ENCODE measurements at regions not wholly inside any gene's neighbourhood (a gene's known extent, or its start where the extent isn't known, plus 50 kb on each side); places are given as distances from the start of the nearest gene placed in this dataset.

DNA sequence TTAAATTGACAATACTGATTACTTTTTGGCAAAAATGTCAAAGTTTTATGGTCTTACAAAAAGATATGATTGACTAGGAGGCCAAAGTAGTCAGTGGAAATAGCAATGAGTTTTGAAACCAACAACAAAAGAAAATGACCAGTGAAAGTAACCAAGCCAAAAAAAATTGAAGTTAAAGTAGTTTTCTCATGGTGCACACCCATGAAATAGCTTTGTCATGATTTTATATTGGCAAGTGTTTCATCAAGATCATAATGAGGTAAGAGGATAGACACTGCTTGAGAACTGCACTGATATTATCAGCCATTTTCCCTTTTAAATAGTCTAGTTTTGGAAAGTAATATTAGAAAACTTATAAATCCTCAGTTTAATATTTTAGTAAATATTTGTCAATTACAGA lies 206.2 kb upstream of the ADAMTS5 start:
- Mint-ChIP-seq H3K27me3 (ENCODE audit: low read depth in 3 of 3) (no peaks in the 10 kb centered on the region), H3K4me1 (no peaks in the 10 kb centered on the region), H3K4me3 (no peak overlapping the region), H3K27ac (no peak overlapping the region), H3K9me3 (peaks cover 0 to 12% (median 2%) of the 10 kb centered on the region in 7 donors), H3K36me3 (no peaks in the 10 kb centered on the region)
- Histone ChIP-seq H3K27ac (ENCODE audit: low read depth in 1 of 2, low read length in 2 of 2) (no peak overlapping the region), H3K4me2 (replicated peaks; ENCODE audit: extremely low read depth, low read length, poor library complexity, severe bottlenecking) (no peak overlapping the region), H3K9me3 (replicated peaks in 1 of 2; ENCODE audit: control insufficient read depth in 1 of 2, insufficient read depth in 1 of 2, low read length in 2 of 2) (peaks cover 5 to 9% of the 10 kb centered on the region in 2 donors), H3K36me3 (replicated peaks in 1 of 2; ENCODE audit: control insufficient read depth in 1 of 2, insufficient read depth in 2 of 2, low read length in 2 of 2) (no peaks in the 10 kb centered on the region), H3K9ac (ENCODE audit: insufficient read depth, low read length, poor library complexity, severe bottlenecking) (no peak overlapping the region), H4K20me1 (ENCODE audit: insufficient read depth, low read length) (no peaks in the 10 kb centered on the region), H3K27me3 (ENCODE audit: control insufficient read depth in 2 of 2, insufficient read depth in 2 of 2, low read length in 2 of 2) (no peaks in the 10 kb centered on the region), H3K79me2 (ENCODE audit: insufficient read depth, low read length) (no peaks in the 10 kb centered on the region), H2AFZ (ENCODE audit: insufficient read depth, low read depth, low read length, poor library complexity, severe bottlenecking) (no peak overlapping the region), H3K4me3 (replicated peaks in 1 of 3; ENCODE audit: low read depth in 2 of 3, low read length in 3 of 3) (no peak overlapping the region), H3K4me1 (ENCODE audit: control insufficient read depth in 1 of 2, insufficient read depth in 2 of 2, low read length in 2 of 2) (no peaks in the 10 kb centered on the region)
- TF ChIP-seq, protein P1, sequence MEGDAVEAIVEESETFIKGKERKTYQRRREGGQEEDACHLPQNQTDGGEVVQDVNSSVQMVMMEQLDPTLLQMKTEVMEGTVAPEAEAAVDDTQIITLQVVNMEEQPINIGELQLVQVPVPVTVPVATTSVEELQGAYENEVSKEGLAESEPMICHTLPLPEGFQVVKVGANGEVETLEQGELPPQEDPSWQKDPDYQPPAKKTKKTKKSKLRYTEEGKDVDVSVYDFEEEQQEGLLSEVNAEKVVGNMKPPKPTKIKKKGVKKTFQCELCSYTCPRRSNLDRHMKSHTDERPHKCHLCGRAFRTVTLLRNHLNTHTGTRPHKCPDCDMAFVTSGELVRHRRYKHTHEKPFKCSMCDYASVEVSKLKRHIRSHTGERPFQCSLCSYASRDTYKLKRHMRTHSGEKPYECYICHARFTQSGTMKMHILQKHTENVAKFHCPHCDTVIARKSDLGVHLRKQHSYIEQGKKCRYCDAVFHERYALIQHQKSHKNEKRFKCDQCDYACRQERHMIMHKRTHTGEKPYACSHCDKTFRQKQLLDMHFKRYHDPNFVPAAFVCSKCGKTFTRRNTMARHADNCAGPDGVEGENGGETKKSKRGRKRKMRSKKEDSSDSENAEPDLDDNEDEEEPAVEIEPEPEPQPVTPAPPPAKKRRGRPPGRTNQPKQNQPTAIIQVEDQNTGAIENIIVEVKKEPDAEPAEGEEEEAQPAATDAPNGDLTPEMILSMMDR (IDR thresholded peaks at IDR 0.05) = no peak
- DNase-seq = no peak
- intact Hi-C loops (cut with micrococcal nuclease) = no loop called here

DNA sequence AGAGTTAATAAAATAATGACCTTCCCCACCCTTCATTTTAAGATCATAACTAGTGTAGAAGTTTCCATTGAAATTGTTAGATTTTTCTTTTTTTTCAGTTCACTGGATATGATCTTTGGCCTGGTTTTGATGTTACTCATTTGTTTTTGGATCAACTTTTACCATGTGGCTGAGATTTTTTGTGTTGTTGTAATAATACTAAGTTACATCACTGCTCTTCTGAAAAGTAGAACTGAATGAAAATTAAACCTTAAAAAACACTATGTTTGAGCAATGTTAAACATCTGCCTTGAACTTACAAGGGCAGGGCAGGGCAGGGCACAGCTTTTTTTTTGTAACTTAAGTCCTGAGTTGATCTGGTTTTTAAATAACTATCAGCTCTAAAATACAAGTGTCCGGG lies 204.8 kb upstream of the ADAMTS5 start:
- H3K27ac ChIP-seq (ENCODE audit: low read depth in 1 of 2, low read length in 2 of 2) = no peak overlapping the region
- no peak overlapping the region for H2AFZ ChIP-seq (ENCODE audit: insufficient read depth, low read depth, low read length, poor library complexity, severe bottlenecking)
- no peaks in the 10 kb centered on the region for H3K27me3 ChIP-seq (ENCODE audit: control insufficient read depth in 2 of 2, insufficient read depth in 2 of 2, low read length in 2 of 2)
- no peaks in the 10 kb centered on the region for H4K20me1 ChIP-seq (ENCODE audit: insufficient read depth, low read length)
- no peak overlapping the region for H3K9ac ChIP-seq (ENCODE audit: insufficient read depth, low read length, poor library complexity, severe bottlenecking)
- no peak overlapping the region for H3K4me3 Mint-ChIP-seq
- H3K36me3 Mint-ChIP-seq = no peaks in the 10 kb centered on the region
- TF ChIP-seq, protein P1 (IDR thresholded peaks at IDR 0.05) = no peak
- H3K36me3 ChIP-seq (replicated peaks in 1 of 2; ENCODE audit: control insufficient read depth in 1 of 2, insufficient read depth in 2 of 2, low read length in 2 of 2) = no peaks in the 10 kb centered on the region
- no peaks in the 10 kb centered on the region for H3K79me2 ChIP-seq (ENCODE audit: insufficient read depth, low read length)
- no peak overlapping the region for H3K4me3 ChIP-seq (replicated peaks in 1 of 3; ENCODE audit: low read depth in 2 of 3, low read length in 3 of 3)
- DNase-seq = no peak
- H3K9me3 Mint-ChIP-seq = peaks cover 1 to 15% (median 2%) of the 10 kb centered on the region in 7 donors
- no peaks in the 10 kb centered on the region for H3K27me3 Mint-ChIP-seq (ENCODE audit: low read depth in 3 of 3)
- H3K27ac Mint-ChIP-seq = no peak overlapping the region
- WGBS (ENCODE audit: insufficient coverage) = no CpG with 5 or more reads among the region's 1 CpG
- H3K4me1 Mint-ChIP-seq = no peaks in the 10 kb centered on the region
- intact Hi-C loops (cut with micrococcal nuclease) = no loop called here
- no peak overlapping the region for H3K4me2 ChIP-seq (replicated peaks; ENCODE audit: extremely low read depth, low read length, poor library complexity, severe bottlenecking)
- peaks cover 5 to 9% of the 10 kb centered on the region in 2 donors for H3K9me3 ChIP-seq (replicated peaks in 1 of 2; ENCODE audit: control insufficient read depth in 1 of 2, insufficient read depth in 1 of 2, low read length in 2 of 2)
- H3K4me1 ChIP-seq (ENCODE audit: control insufficient read depth in 1 of 2, insufficient read depth in 2 of 2, low read length in 2 of 2) = no peaks in the 10 kb centered on the region
